B cell (primary cell): ENCODE measurements at regions not wholly inside any gene's neighbourhood (a gene's known extent, or its start where the extent isn't known, plus 50 kb on each side); places are given as distances from the start of the nearest gene placed in this dataset.

Source experiments
- EZH2 ChIP-seq: IDR thresholded peaks from 2 replicates; pipeline ENCODE4 v1.6.1; 2012; ENCODE audit warnings: borderline replicate concordance, low read depth, mild to moderate bottlenecking, moderate library complexity, low read length; ENCODE audit not compliant: insufficient read depth, poor library complexity, severe bottlenecking
- TF ChIP-seq, protein P1 (sequence below): fragments of 200-600 bp; IDR thresholded peaks from one replicate; pipeline ENCODE4 v1.8.0; 2022; ENCODE audit warnings: antibody characterized with exemption, mild to moderate bottlenecking

DNA sequence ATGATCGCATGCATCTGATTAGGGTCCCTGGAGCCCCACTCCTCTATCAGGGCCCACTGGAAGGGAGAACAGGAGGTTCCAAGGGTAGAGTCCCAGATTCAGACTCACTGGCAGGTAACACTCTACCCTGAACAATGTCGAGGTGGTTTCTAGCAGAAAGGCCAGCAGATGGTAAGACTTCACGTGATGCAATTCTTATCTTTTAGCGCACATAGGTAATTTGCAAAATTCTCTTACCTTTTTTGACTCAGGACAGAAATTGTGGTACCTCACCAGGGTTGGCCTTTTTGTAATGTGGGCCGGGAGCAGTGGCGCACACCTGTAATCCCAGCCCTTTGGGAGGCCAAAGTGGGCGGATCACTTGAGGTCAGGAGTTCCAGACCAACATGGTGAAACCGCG is 228.1 kb upstream of the JARID2 start:
- TF ChIP-seq, protein P1, sequence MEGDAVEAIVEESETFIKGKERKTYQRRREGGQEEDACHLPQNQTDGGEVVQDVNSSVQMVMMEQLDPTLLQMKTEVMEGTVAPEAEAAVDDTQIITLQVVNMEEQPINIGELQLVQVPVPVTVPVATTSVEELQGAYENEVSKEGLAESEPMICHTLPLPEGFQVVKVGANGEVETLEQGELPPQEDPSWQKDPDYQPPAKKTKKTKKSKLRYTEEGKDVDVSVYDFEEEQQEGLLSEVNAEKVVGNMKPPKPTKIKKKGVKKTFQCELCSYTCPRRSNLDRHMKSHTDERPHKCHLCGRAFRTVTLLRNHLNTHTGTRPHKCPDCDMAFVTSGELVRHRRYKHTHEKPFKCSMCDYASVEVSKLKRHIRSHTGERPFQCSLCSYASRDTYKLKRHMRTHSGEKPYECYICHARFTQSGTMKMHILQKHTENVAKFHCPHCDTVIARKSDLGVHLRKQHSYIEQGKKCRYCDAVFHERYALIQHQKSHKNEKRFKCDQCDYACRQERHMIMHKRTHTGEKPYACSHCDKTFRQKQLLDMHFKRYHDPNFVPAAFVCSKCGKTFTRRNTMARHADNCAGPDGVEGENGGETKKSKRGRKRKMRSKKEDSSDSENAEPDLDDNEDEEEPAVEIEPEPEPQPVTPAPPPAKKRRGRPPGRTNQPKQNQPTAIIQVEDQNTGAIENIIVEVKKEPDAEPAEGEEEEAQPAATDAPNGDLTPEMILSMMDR: no peak
- TF ChIP-seq EZH2: no peak
